ENCODE measurements at regions not wholly inside any gene's neighbourhood (a gene's known extent, or its start where the extent isn't known, plus 50 kb on each side); places are given as distances from the start of the nearest gene placed in this dataset.

DNA sequence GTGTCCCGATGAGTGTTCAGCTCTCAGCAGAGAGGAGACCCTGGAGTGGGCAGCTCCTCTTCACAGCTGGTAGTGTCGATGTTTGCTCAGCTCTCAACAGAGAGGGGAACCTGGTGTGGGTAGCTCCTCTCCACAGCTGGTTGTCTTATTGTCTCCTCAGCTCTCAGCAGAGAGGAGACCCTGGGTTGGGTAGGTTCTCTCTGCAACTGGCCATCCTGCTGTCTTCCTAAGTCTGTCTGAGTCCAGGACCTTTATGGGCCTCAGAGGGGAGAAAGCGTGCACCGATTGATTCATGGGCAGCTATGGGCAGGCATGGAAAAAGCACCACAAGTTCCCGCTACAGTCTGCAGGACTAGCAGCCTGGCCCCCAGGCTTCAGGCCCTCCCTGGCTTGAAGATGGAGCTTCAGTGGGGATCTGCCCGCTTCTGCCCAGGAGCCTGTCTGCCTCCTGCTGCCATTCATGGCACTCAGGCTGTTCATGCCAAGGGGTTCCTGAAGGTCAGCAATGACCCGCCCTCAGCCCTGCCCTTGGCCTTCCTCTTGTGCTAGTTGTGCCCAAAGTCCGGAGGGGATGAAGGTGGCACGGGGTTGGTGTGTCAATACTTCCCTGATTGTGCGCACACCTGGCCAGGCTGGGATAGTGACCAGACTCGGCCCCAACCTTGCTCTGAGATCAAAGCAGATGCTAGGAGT, 224.2 kb downstream of the KCNC2 start:
- no peak for DNase-seq (ENCODE audit: low read depth, low spot score)

DNA sequence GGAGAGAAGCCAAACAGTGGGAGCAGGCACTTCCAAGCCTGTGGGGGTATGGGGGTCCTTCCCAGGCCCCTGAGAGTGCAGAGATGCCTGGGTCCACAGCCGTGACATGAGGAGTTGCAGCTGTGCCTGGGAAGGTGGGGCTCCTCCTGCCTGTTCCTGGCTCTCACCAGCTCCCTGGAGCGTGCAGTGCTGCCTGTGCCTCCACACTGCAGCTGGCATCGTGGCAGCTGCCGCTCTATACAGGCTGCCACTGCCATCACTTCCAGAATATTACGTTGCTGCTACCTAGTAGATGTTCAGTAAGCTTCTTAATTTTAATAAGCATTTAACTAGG, 223.7 kb downstream of the KCNC2 start:
- DNase-seq (ENCODE audit: low read depth, low spot score) = no peak

DNA sequence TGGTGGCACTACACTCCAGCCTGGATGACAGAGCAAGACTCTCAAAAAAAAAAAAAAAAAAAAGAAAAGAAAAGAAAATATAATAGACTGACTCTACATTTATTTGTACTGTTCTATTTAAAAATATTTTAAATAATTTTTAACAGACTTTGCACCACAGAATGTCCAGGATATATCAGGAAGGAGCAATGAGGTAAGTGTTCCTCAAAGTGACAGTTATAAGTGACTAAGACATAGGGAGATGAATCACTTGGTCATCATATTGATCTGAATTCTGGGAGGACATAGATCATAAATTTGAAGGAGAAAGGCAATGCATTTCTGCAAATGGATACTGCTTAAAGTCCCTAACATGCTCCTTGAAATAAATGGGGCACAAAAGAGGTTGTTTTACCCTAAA, 221.5 kb downstream of the KCNC2 start:
- DNase-seq (ENCODE audit: low read depth, low spot score) = no peak

Measured in brain pericyte (primary cell).